A673 (cell line): ENCODE measurements at regions not wholly inside any gene's neighbourhood (a gene's known extent, or its start where the extent isn't known, plus 50 kb on each side); places are given as distances from the start of the nearest gene placed in this dataset.

Source experiments
- BruUV-seq: library from RNA; stranded (reverse); fragments of 400-500 nt; replicated peaks from 2 replicates; lab custom pipeline; 2021; lab: Mats Ljungman, UMichigan
- CTCF ChIA-PET: fragments of 300-600 bp; sonication (Branson Sonifier 250); formaldehyde crosslinking; loops from one replicate; lab custom pipeline; 2022; ENCODE audit warnings: antibody characterized with exemption; lab: Charles Lee
- POLR2A ChIA-PET: fragments of 300-600 bp; sonication (Branson Sonifier 250); formaldehyde crosslinking; loops from one replicate; lab custom pipeline; 2022; ENCODE audit warnings: antibody characterized with exemption; ENCODE audit not compliant: low non-redundant PET; lab: Charles Lee
- DNase-seq: peaks from one replicate; pipeline ENCODE4 v3.0.0-alpha.2; 2015; ENCODE audit warnings: low spot score
- H3K27ac ChIP-seq: fragments of 200-600 bp; sonication (generic); 2 replicates; pipeline ENCODE4 v1.5.1; 2016; ENCODE audit warnings: mixed run types, low read depth, mild to moderate bottlenecking, mixed read lengths, antibody characterized with exemption, low read length; ENCODE audit not compliant: poor library complexity, severe bottlenecking
- H3K27me3 ChIP-seq: fragments of 200-600 bp; sonication (generic); replicated peaks from 2 replicates; pipeline ENCODE4 v1.6.1; 2017; ENCODE audit warnings: mixed run types, low read depth, mild to moderate bottlenecking, mixed read lengths, antibody characterized with exemption, low read length; ENCODE audit not compliant: insufficient read depth, poor library complexity
- H3K36me3 ChIP-seq: fragments of 200-600 bp; sonication (generic); 2 replicates; pipeline ENCODE4 v1.6.1; 2016; ENCODE audit warnings: mixed run types, mild to moderate bottlenecking, mixed read lengths, antibody characterized with exemption, low read length; ENCODE audit not compliant: insufficient read depth, poor library complexity, severe bottlenecking
- H3K4me1 ChIP-seq: fragments of 200-600 bp; sonication (generic); 2 replicates; pipeline ENCODE4 v1.6.1; 2017; ENCODE audit warnings: mixed run types, mild to moderate bottlenecking, mixed read lengths, antibody characterized with exemption, low read length; ENCODE audit not compliant: insufficient read depth, poor library complexity, severe bottlenecking
- H3K4me3 ChIP-seq: fragments of 200-600 bp; sonication (generic); 2 replicates; pipeline ENCODE4 v1.5.1; 2016; ENCODE audit warnings: low read depth, mixed run types, mild to moderate bottlenecking, mixed read lengths, low read length; ENCODE audit not compliant: poor library complexity, severe bottlenecking
- H3K9me3 ChIP-seq: fragments of 200-600 bp; sonication (generic); 2 replicates; pipeline ENCODE4 v1.6.1; 2016; ENCODE audit warnings: mixed run types, low read depth, mild to moderate bottlenecking, mixed read lengths, antibody characterized with exemption, low read length; ENCODE audit not compliant: poor library complexity, severe bottlenecking
- EZH2 ChIP-seq: fragments of 200-600 bp; sonication (generic); IDR thresholded peaks from 2 replicates; pipeline ENCODE4 v1.6.1; 2017; ENCODE audit warnings: borderline replicate concordance, low read depth, mild to moderate bottlenecking, mixed read lengths, antibody characterized with exemption, low read length; ENCODE audit not compliant: poor library complexity, severe bottlenecking
- intact Hi-C: fragments of 100-400 bp; cut with micrococcal nuclease; formaldehyde crosslinking; loops from one replicate; pipeline ENCODE4 v1.10.0; 2022; ENCODE audit not compliant: unreplicated experiment
- TF ChIP-seq, protein P1 (sequence below): fragments of 300-800, 200-600 bp; sonication (generic); conservative IDR thresholded peaks from 2 replicates; pipeline ENCODE4 v1.5.1; 2017; ENCODE audit warnings: low read depth, mild to moderate bottlenecking, antibody characterized with exemption, low read length, moderate library complexity, mixed read lengths

- DNase-seq = no peak
- TF ChIP-seq, protein P1, sequence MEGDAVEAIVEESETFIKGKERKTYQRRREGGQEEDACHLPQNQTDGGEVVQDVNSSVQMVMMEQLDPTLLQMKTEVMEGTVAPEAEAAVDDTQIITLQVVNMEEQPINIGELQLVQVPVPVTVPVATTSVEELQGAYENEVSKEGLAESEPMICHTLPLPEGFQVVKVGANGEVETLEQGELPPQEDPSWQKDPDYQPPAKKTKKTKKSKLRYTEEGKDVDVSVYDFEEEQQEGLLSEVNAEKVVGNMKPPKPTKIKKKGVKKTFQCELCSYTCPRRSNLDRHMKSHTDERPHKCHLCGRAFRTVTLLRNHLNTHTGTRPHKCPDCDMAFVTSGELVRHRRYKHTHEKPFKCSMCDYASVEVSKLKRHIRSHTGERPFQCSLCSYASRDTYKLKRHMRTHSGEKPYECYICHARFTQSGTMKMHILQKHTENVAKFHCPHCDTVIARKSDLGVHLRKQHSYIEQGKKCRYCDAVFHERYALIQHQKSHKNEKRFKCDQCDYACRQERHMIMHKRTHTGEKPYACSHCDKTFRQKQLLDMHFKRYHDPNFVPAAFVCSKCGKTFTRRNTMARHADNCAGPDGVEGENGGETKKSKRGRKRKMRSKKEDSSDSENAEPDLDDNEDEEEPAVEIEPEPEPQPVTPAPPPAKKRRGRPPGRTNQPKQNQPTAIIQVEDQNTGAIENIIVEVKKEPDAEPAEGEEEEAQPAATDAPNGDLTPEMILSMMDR = no peak
- TF ChIP-seq EZH2 = no peak
- CTCF ChIA-PET = no interaction called here
- POLR2A ChIA-PET = no interaction called here
- no peak overlapping the region for H3K4me3 ChIP-seq
- H3K36me3 ChIP-seq = no peaks in the 10 kb centered on the region
- intact Hi-C loops = no loop called here
- no peaks in the 10 kb centered on the region for H3K4me1 ChIP-seq
- no peaks in the 10 kb centered on the region for H3K9me3 ChIP-seq
- H3K27me3 ChIP-seq = no peaks in the 10 kb centered on the region
- BruUV-seq = no TSS peak
- no peak overlapping the region for H3K27ac ChIP-seq
Observed at GRCh38 chr2:239762106-239762505, 263.0 kb downstream of the NDUFA10 start.

DNA sequence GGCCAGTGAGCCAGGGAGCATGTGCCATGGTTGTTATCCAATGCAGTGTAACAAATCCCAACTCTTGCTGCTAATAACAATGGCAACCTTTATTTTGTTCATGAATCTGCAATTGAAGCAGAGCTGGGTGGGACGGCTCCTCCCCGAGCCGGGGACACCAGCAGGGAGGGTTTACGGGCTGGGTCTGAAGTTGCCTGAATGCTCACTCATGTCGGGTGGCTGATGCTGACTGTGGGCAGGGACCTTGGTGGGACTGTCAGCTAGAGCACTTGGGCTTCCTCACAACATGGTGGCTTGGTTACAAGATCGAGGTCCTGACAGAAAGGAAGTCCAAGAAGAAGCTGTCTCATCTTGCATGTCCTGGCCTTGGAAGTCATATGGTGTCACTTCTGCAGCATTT is 264.5 kb downstream of the NDUFA10 start:
- H3K27me3 ChIP-seq = no peaks in the 10 kb centered on the region
- H3K4me3 ChIP-seq = no peak overlapping the region
- TF ChIP-seq, protein P1 = no peak
- TF ChIP-seq EZH2 = no peak
- no peaks in the 10 kb centered on the region for H3K4me1 ChIP-seq
- H3K9me3 ChIP-seq = no peaks in the 10 kb centered on the region
- H3K27ac ChIP-seq = no peak overlapping the region
- no peak for DNase-seq
- ChIA-PET CTCF (no interaction called here), POLR2A (no interaction called here)
- BruUV-seq = no TSS peak
- intact Hi-C loops = no loop called here
- no peaks in the 10 kb centered on the region for H3K36me3 ChIP-seq

GRCh38 chr2:239758279-239758877 is 266.8 kb downstream of the NDUFA10 start:
- intact Hi-C loops = no loop called here
- TF ChIP-seq, protein P1 = no peak
- no peak for TF ChIP-seq EZH2
- H3K9me3 ChIP-seq = no peaks in the 10 kb centered on the region
- no peak overlapping the region for H3K4me3 ChIP-seq
- H3K27me3 ChIP-seq = no peaks in the 10 kb centered on the region
- no peak for DNase-seq
- ChIA-PET POLR2A (no interaction called here), CTCF (no interaction called here)
- H3K36me3 ChIP-seq = no peaks in the 10 kb centered on the region
- no TSS peak for BruUV-seq
- H3K4me1 ChIP-seq = no peaks in the 10 kb centered on the region
- no peak overlapping the region for H3K27ac ChIP-seq
